Smooth muscle cell (in vitro differentiated cells): ENCODE measurements at regions not wholly inside any gene's neighbourhood (a gene's known extent, or its start where the extent isn't known, plus 50 kb on each side); places are given as distances from the start of the nearest gene placed in this dataset.

Source experiments
- DNase-seq: peaks from one replicate; lab custom pipeline; 2025; ENCODE audit not compliant: unreplicated experiment; lab: John Stamatoyannopoulos, UW
- H2AFZ ChIP-seq: fragments of 200-600 bp; sonication (generic); 2 replicates; pipeline ENCODE4 v1.6.0; 2016; ENCODE audit warnings: antibody characterized with exemption, low read depth, mild to moderate bottlenecking
- H3F3A ChIP-seq: fragments of 200-600 bp; sonication (generic); 2 replicates; pipeline ENCODE4 v1.6.0; 2017; ENCODE audit warnings: antibody characterized with exemption, low read depth
- H3K27ac ChIP-seq: fragments of 200-600 bp; sonication (generic); 2 replicates; pipeline ENCODE4 v1.5.1; 2016; ENCODE audit warnings: low read depth, mild to moderate bottlenecking
- H3K27me3 ChIP-seq: fragments of 200-600 bp; sonication (generic); 2 replicates; pipeline ENCODE4 v1.6.1; 2016; ENCODE audit warnings: low read depth, mild to moderate bottlenecking
- H3K36me3 ChIP-seq: fragments of 200-600 bp; sonication (generic); 2 replicates; pipeline ENCODE4 v1.5.1; 2016; ENCODE audit warnings: low read depth
- H3K4me1 ChIP-seq: fragments of 200-600 bp; sonication (generic); 2 replicates; pipeline ENCODE4 v1.5.1; 2016; ENCODE audit warnings: low read depth
- H3K4me2 ChIP-seq: fragments of 200-600 bp; sonication (generic); 2 replicates; pipeline ENCODE4 v1.6.0; 2016; ENCODE audit warnings: mild to moderate bottlenecking
- H3K4me3 ChIP-seq: fragments of 200-600 bp; sonication (generic); 2 replicates; pipeline ENCODE4 v1.5.1; 2016; ENCODE audit warnings: mild to moderate bottlenecking
- H3K79me2 ChIP-seq: fragments of 200-600 bp; sonication (generic); 2 replicates; pipeline ENCODE4 v1.6.0; 2016; ENCODE audit warnings: low read depth, mild to moderate bottlenecking
- H3K9ac ChIP-seq: fragments of 200-600 bp; sonication (generic); 2 replicates; pipeline ENCODE4 v1.6.0; 2016; ENCODE audit warnings: low read depth
- H3K9me3 ChIP-seq: fragments of 200-600 bp; sonication (generic); replicated peaks from 2 replicates; pipeline ENCODE4 v1.5.1; 2016; ENCODE audit warnings: low read depth
- H4K20me1 ChIP-seq: fragments of 200-600 bp; sonication (generic); 2 replicates; pipeline ENCODE4 v1.6.0; 2016; ENCODE audit warnings: low read depth
- WGBS: methylation state at CpG from one replicate; pipeline ENCODE4 v1.1.7; 2016; ENCODE audit warnings: low lambda C conversion rate; 5-methylcytosine and 5-hydroxymethylcytosine counted together
- TF ChIP-seq, protein P1 (sequence below): fragments of 200-600 bp; sonication (generic); IDR thresholded peaks from 2 replicates; pipeline ENCODE4 v1.5.1; 2017; ENCODE audit warnings: borderline replicate concordance, mild to moderate bottlenecking, antibody characterized with exemption; ENCODE audit not compliant: insufficient read depth, poor library complexity, severe bottlenecking

DNA sequence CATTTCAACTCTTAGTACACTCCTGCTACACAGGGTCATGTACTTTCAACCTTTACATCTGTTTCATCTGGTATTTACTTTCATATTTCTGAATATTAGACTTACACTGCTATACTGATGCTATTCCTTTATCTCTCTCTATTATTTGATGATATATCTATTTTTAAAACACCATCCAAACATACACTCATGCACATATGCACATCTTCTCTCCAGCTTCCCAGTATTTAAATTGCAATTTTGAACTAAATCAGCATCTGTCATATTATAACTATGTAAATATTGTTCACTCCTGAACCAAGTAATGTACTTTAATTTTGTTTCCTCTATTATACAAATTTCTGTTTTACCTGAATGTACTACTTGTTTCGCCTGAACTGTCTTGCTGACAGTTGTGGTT, 293.6 kb upstream of the FLRT2 start:
- no peak overlapping the region for H3K27ac ChIP-seq
- DNase-seq, result no peak
- no peaks in the 10 kb centered on the region for H3K36me3 ChIP-seq
- no peaks in the 10 kb centered on the region for H3K4me1 ChIP-seq
- TF ChIP-seq, protein P1, sequence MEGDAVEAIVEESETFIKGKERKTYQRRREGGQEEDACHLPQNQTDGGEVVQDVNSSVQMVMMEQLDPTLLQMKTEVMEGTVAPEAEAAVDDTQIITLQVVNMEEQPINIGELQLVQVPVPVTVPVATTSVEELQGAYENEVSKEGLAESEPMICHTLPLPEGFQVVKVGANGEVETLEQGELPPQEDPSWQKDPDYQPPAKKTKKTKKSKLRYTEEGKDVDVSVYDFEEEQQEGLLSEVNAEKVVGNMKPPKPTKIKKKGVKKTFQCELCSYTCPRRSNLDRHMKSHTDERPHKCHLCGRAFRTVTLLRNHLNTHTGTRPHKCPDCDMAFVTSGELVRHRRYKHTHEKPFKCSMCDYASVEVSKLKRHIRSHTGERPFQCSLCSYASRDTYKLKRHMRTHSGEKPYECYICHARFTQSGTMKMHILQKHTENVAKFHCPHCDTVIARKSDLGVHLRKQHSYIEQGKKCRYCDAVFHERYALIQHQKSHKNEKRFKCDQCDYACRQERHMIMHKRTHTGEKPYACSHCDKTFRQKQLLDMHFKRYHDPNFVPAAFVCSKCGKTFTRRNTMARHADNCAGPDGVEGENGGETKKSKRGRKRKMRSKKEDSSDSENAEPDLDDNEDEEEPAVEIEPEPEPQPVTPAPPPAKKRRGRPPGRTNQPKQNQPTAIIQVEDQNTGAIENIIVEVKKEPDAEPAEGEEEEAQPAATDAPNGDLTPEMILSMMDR, result no peak
- no peak overlapping the region for H3K9ac ChIP-seq
- H3F3A ChIP-seq, result peaks cover 12% of the 10 kb centered on the region
- no peaks in the 10 kb centered on the region for H3K79me2 ChIP-seq
- WGBS, result 33% methylated on average over 1 of the region's 1 CpG
- no peak overlapping the region for H3K4me3 ChIP-seq
- no peaks in the 10 kb centered on the region for H3K9me3 ChIP-seq
- H2AFZ ChIP-seq, result no peak overlapping the region
- no peaks in the 10 kb centered on the region for H4K20me1 ChIP-seq
- no peak overlapping the region for H3K4me2 ChIP-seq
- H3K27me3 ChIP-seq, result no peaks in the 10 kb centered on the region

DNA sequence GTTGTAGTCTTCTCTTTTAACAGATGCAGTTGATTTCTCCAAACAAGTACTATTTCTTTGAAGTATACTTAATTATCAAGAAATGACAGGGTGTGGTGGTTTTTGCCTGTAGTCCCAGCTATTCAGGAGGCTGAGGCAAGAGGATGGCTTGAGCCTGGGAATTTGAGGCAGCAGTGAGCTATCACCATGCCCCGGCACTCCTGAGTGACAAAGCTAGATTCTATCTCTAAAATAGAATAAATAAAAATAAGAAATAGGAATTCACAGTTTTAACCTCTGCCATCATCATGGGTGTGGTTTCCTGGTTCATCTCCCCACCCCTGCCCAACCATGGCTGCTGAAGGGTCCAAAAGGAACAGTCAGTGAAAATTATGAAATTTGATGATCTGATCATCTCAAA, 290.2 kb upstream of the FLRT2 start:
- Histone ChIP-seq H3K4me3 (no peak overlapping the region), H3K36me3 (no peaks in the 10 kb centered on the region), H3K4me1 (no peaks in the 10 kb centered on the region), H3K27me3 (no peaks in the 10 kb centered on the region), H3K9ac (no peak overlapping the region), H3K4me2 (no peak overlapping the region), H3K79me2 (no peaks in the 10 kb centered on the region), H3K27ac (no peak overlapping the region), H4K20me1 (no peaks in the 10 kb centered on the region), H3F3A (peaks cover 1% of the 10 kb centered on the region), H2AFZ (no peak overlapping the region), H3K9me3 (no peaks in the 10 kb centered on the region)
- DNase-seq, result no peak
- WGBS, result 75% methylated on average over 1 of the region's 1 CpG
- TF ChIP-seq, protein P1, result no peak

- H3F3A ChIP-seq, result no peaks in the 10 kb centered on the region
- TF ChIP-seq, protein P1, result no peak
- H3K27ac ChIP-seq, result no peak overlapping the region
- no peaks in the 10 kb centered on the region for H3K4me1 ChIP-seq
- WGBS, result 80% methylated on average over 14 of the region's 14 CpGs
- H3K9ac ChIP-seq, result no peak overlapping the region
- no peaks in the 10 kb centered on the region for H3K36me3 ChIP-seq
- no peak for DNase-seq
- H3K9me3 ChIP-seq, result no peaks in the 10 kb centered on the region
- H4K20me1 ChIP-seq, result no peaks in the 10 kb centered on the region
- H3K4me3 ChIP-seq, result no peak overlapping the region
- no peak overlapping the region for H3K4me2 ChIP-seq
- H2AFZ ChIP-seq, result no peak overlapping the region
- no peaks in the 10 kb centered on the region for H3K27me3 ChIP-seq
- no peaks in the 10 kb centered on the region for H3K79me2 ChIP-seq
Measured at GRCh38 chr14:85241022-85241855, 288.7 kb upstream of the FLRT2 start.

- 72% methylated on average over 4 of the region's 4 CpGs for WGBS
- no peak for DNase-seq
- no peaks in the 10 kb centered on the region for H3K36me3 ChIP-seq
- no peaks in the 10 kb centered on the region for H3F3A ChIP-seq
- H3K4me2 ChIP-seq, result no peak overlapping the region
- no peaks in the 10 kb centered on the region for H3K79me2 ChIP-seq
- no peaks in the 10 kb centered on the region for H3K27me3 ChIP-seq
- no peaks in the 10 kb centered on the region for H3K4me1 ChIP-seq
- H3K4me3 ChIP-seq, result no peak overlapping the region
- no peak overlapping the region for H3K9ac ChIP-seq
- TF ChIP-seq, protein P1, result no peak
- no peak overlapping the region for H3K27ac ChIP-seq
- H3K9me3 ChIP-seq, result no peaks in the 10 kb centered on the region
- H2AFZ ChIP-seq, result no peak overlapping the region
- H4K20me1 ChIP-seq, result no peaks in the 10 kb centered on the region
Measured at GRCh38 chr14:85242666-85243065, 287.3 kb upstream of the FLRT2 start.
